GM12878 (cell line): ENCODE measurements at regions not wholly inside any gene's neighbourhood (a gene's known extent, or its start where the extent isn't known, plus 50 kb on each side); places are given as distances from the start of the nearest gene placed in this dataset.

Experiments used
- ATAC-seq: fragments of 200-7000 bp; cut with Tn5 transposase; 3 replicates; pipeline ENCODE4 v1.9.1; 2020; ENCODE audit warnings: mild to moderate bottlenecking, moderate library complexity
- BruUV-seq: library from RNA; stranded (reverse); fragments of 400-500 nt; replicated peaks from 2 replicates; lab custom pipeline; 2021; lab: Mats Ljungman, UMichigan
- CTCF ChIA-PET: fragments of 300-600 bp; sonication (Branson Sonifier 250); formaldehyde crosslinking; extraction: SDS; loops from one replicate; lab custom pipeline; 2021; ENCODE audit warnings: inconsistent platforms; lab: Yijun Ruan, JAX
- POLR2A ChIA-PET: fragments of 350-600 bp; formaldehyde crosslinking; extraction: SDS; loops from one replicate; lab custom pipeline; 2021; ENCODE audit warnings: inconsistent platforms; lab: Charles Lee
- RAD21 ChIA-PET: fragments of 300-600 bp; sonication (Branson Sonifier 250); formaldehyde crosslinking; loops from one replicate; lab custom pipeline; 2023; ENCODE audit warnings: antibody characterized with exemption; ENCODE audit not compliant: unreplicated experiment; lab: Charles Lee
- SMC1A ChIA-PET: fragments of 300-600 bp; sonication (Branson Sonifier 250); formaldehyde crosslinking; loops from one replicate; lab custom pipeline; 2023; ENCODE audit not compliant: unreplicated experiment, uncharacterized antibody; lab: Charles Lee
- DNase-seq: peaks from one replicate; pipeline ENCODE4 v3.0.0-alpha.2; 2011; ENCODE audit warnings: low read depth, low spot score
- FAIRE-seq: peaks from 3 replicates; lab custom pipeline; 2011; peaks lifted over from hg19 to GRCh38; lab: Jason Lieb, UNC
- H2AFZ ChIP-seq: 2 replicates; pipeline ENCODE4 v1.6.0; 2011; ENCODE audit warnings: low read depth, low read length, control low read depth; ENCODE audit not compliant: control insufficient read depth
- H3K27ac ChIP-seq: 2 replicates; pipeline ENCODE4 v1.5.1; 2011; ENCODE audit warnings: control low read depth; ENCODE audit not compliant: control insufficient read depth, insufficient read depth
- H3K27me3 ChIP-seq, 2 experiments: replicated peaks in 1 of 2; 2 replicates each; pipeline versions ENCODE4 v1.6.0 to v1.6.1; 2011; ENCODE audit warnings: low read length in 1 of 2; ENCODE audit not compliant: control insufficient read depth in 2 of 2, insufficient read depth in 2 of 2
- H3K36me3 ChIP-seq, 2 experiments: 2 replicates each; pipeline ENCODE4 v1.5.1; 2011; ENCODE audit warnings: low read length in 1 of 2; ENCODE audit not compliant: control insufficient read depth in 2 of 2, insufficient read depth in 2 of 2
- H3K4me1 ChIP-seq: 2 replicates; pipeline ENCODE4 v1.6.1; 2011; ENCODE audit warnings: mild to moderate bottlenecking, low read length, moderate library complexity, mixed read lengths; ENCODE audit not compliant: control insufficient read depth, insufficient read depth
- H3K4me2 ChIP-seq: 2 replicates; pipeline ENCODE4 v1.6.0; 2011; ENCODE audit warnings: control low read depth; ENCODE audit not compliant: control insufficient read depth, insufficient read depth
- H3K4me3 ChIP-seq: fragments of 200-600 bp; sonication (generic); 2 replicates; pipeline ENCODE4 v1.5.1; 2016
- H3K79me2 ChIP-seq: 2 replicates; pipeline ENCODE4 v1.6.0; 2011; ENCODE audit warnings: low read length; ENCODE audit not compliant: control insufficient read depth, insufficient read depth
- H3K9ac ChIP-seq: 2 replicates; pipeline ENCODE4 v1.8.0; 2011; ENCODE audit warnings: low read length, control low read depth, mixed read lengths; ENCODE audit not compliant: control insufficient read depth, insufficient read depth
- H3K9me3 ChIP-seq: replicated peaks from 3 replicates; pipeline ENCODE4 v1.5.1; 2011; ENCODE audit warnings: mild to moderate bottlenecking, low read length; ENCODE audit not compliant: control insufficient read depth, insufficient read depth
- H4K20me1 ChIP-seq: 2 replicates; pipeline ENCODE4 v1.6.0; 2011; ENCODE audit not compliant: control insufficient read depth, insufficient read depth
- JUNB ChIP-seq: IDR thresholded peaks from 2 replicates; pipeline ENCODE4 v1.6.1; 2016; ENCODE audit warnings: antibody characterized with exemption, mild to moderate bottlenecking
- MEF2A ChIP-seq: IDR thresholded peaks from 2 replicates; pipeline ENCODE4 v1.6.1; 2011; ENCODE audit warnings: low read depth, mild to moderate bottlenecking, low read length, moderate library complexity; ENCODE audit not compliant: insufficient read depth
- MYB ChIP-seq: fragments of 150-350 bp; IDR thresholded peaks from 2 replicates; pipeline ENCODE4 v1.6.1; 2014; ENCODE audit warnings: mild to moderate bottlenecking, low read depth, low read length, borderline replicate concordance
- RAD51 ChIP-seq: fragments of 450-650 bp; IDR thresholded peaks from 2 replicates; pipeline ENCODE4 v1.6.1; 2016; ENCODE audit warnings: moderate library complexity, mild to moderate bottlenecking, inconsistent platforms
- RUNX3 ChIP-seq: IDR thresholded peaks from 2 replicates; pipeline ENCODE4 v1.6.1; 2012; ENCODE audit warnings: low read length, inconsistent platforms
- WGBS: methylation state at CpG from one replicate; pipeline ENCODE4 v1.1.6; 2016; ENCODE audit warnings: low lambda C conversion rate; ENCODE audit not compliant: insufficient replicate concordance, insufficient coverage; ENCODE audit errors: missing lambda C conversion rate; 5-methylcytosine and 5-hydroxymethylcytosine counted together
- in situ Hi-C: fragments of 300-500 bp; cut with MboI; formaldehyde crosslinking; loops from 9 replicates; pipeline ENCODE4 v1.14.3; 2018; ENCODE audit warnings: mixed read lengths
- intact Hi-C: fragments of 100-400 bp; cut with micrococcal nuclease; formaldehyde crosslinking; loops from one replicate; pipeline ENCODE4 v1.14.2; 2022; ENCODE audit not compliant: unreplicated experiment

DNA sequence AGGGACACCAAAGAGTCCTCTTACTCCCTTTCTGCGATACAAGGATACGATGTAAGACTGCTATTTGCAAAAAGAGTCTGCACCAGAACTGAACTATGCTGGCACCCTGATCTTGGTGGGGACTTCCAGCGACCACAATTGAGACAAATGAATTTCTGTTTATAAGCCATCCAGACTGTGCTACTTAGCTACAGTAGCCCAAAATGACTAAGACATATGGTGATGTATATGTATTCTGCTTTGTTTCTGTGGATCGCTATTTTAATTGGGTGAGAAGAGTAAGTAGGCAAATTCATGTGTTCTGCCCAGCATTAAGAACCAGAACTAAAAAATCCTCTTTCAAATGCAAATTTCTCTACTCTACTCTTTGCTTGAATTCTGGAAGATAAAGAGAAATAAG is 720.9 kb downstream of the DIPK2A start:
- no peaks in the 10 kb centered on the region for H3K36me3 ChIP-seq
- H3K27ac ChIP-seq, result no peak overlapping the region
- H3K27me3 ChIP-seq, result no peaks in the 10 kb centered on the region
- H3K4me2 ChIP-seq, result no peak overlapping the region
- BruUV-seq, result no TSS peak
- H3K9me3 ChIP-seq, result no peaks in the 10 kb centered on the region
- DNase-seq (no peak), FAIRE-seq (peak; percentile 38), ATAC-seq (peak; percentile 77)
- ChIA-PET POLR2A (no interaction called here), RAD21 (no interaction called here), SMC1A (no interaction called here), CTCF (no interaction called here)
- H4K20me1 ChIP-seq, result no peaks in the 10 kb centered on the region
- no peak overlapping the region for H2AFZ ChIP-seq
- TF ChIP-seq RUNX3 (peak; percentile 36; the same call in 1 of the 2 replicates), RAD51 (no peak)
- intact Hi-C loops (no loop called here), in situ Hi-C loops (no loop called here)
- no peak overlapping the region for H3K4me3 ChIP-seq
- no peak overlapping the region for H3K9ac ChIP-seq
- H3K79me2 ChIP-seq, result no peaks in the 10 kb centered on the region
- WGBS, result 48% methylated on average over 4 of the region's 4 CpGs
- H3K4me1 ChIP-seq, result no peaks in the 10 kb centered on the region

DNA sequence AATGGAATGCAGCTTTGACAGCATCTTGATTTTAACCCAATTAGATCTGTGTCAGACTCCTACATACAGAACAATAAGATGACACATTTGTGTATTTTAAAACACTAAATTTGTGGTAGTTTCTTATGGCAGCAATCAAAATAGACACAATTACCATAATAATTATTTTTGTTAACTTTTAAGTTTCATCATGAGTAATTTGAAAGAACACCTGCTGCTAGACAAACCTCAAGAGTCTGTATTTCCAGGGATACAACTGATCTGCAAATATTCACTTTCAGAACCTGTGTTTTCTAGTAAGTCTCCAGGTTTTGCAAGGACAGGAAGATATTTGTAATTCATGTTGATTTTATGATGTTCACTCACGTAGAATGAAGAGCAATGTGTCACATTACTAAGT is 736.8 kb downstream of the DIPK2A start:
- POLR2A ChIA-PET, result no interaction called here

More for the DNA sequence above, 736.8 kb downstream of the DIPK2A start:
- Histone ChIP-seq H3K79me2 (no peaks in the 10 kb centered on the region), H3K36me3 (no peaks in the 10 kb centered on the region), H3K4me1 (no peaks in the 10 kb centered on the region), H3K4me2 (no peak overlapping the region), H3K9me3 (no peaks in the 10 kb centered on the region), H3K4me3 (no peak overlapping the region), H3K27me3 (no peaks in the 10 kb centered on the region), H3K27ac (no peak overlapping the region), H3K9ac (no peak overlapping the region), H4K20me1 (no peaks in the 10 kb centered on the region), H2AFZ (no peak overlapping the region)
- CTCF ChIA-PET, result interaction anchor here (0.8 kb wide), 1 partner anchor 511 kb away, joined by 4 read pairs; no protein-coding TSS in a partner anchor
- DNase-seq, result no peak
- SMC1A ChIA-PET, result interaction anchor here (1.3 to 1.6 kb wide), 2 partner anchors 9 to 14 kb away, joined by 3 to 4 read pairs; no protein-coding TSS in a partner anchor
- ATAC-seq, result no peak
- intact Hi-C loops, result no loop called here
- in situ Hi-C loops, result no loop called here
- WGBS, result 4% methylated on average over 1 of the region's 1 CpG
- TF ChIP-seq MEF2A (peak; percentile 53; the same call in 1 of the 2 replicates), RUNX3 (peak; percentile 27; the same call in 1 of the 2 replicates), MYB (no peak), JUNB (peak; percentile 32; the same call in 1 of the 2 replicates)
- RAD21 ChIA-PET, result no interaction called here
- FAIRE-seq, result no peak
- BruUV-seq, result no TSS peak
